ENCODE measurements at regions not wholly inside any gene's neighbourhood (a gene's known extent, or its start where the extent isn't known, plus 50 kb on each side); places are given as distances from the start of the nearest gene placed in this dataset.

- no peak overlapping the region for H3K27ac ChIP-seq (ENCODE audit: low read length)
Observed at GRCh38 chr11:103633819-103634590, 402.4 kb upstream of the DDI1 start.

GRCh38 chr11:103636232-103636631 lies 400.2 kb upstream of the DDI1 start:
- POLR2A ChIA-PET: no interaction called here
- Histone ChIP-seq H3K27ac (ENCODE audit: low read length) (no peak overlapping the region), H3K4me1 (ENCODE audit: control insufficient read depth, insufficient read depth, low read length) (no peaks in the 10 kb centered on the region), H3K9me3 (ENCODE audit: control insufficient read depth, insufficient read depth, low read depth, low read length) (no peaks in the 10 kb centered on the region), H3K27me3 (ENCODE audit: control insufficient read depth, insufficient read depth, low read length) (no peaks in the 10 kb centered on the region), H3K4me3 (ENCODE audit: low read depth in 2 of 2, low read length in 2 of 2) (no peak overlapping the region), H3K36me3 (ENCODE audit: control insufficient read depth, insufficient read depth, low read length) (no peaks in the 10 kb centered on the region; the same call in 1 of the 2 replicates)
- ATAC-seq (no peak), DNase-seq (ENCODE audit: low read depth, low spot score) (no peak)
- intact Hi-C loops (cut with micrococcal nuclease; ENCODE audit: unreplicated experiment): no loop called here
- TF ChIP-seq POLR2AphosphoS5 (IDR thresholded peaks at IDR 0.05; ENCODE audit: low read depth, low read length) (no peak), TCF7L2 (IDR thresholded peaks at IDR 0.05; ENCODE audit: low read depth, low read length) (no peak), CTCF (IDR thresholded peaks at IDR 0.05) (no peak), SIN3A (IDR thresholded peaks at IDR 0.05; ENCODE audit: borderline replicate concordance, insufficient read depth, low read depth, low read length) (no peak), REST (IDR thresholded peaks at IDR 0.05; ENCODE audit: insufficient read depth in 1 of 2, low read depth in 2 of 2, low read length in 1 of 2) (no peak)
- no TSS peak for BruUV-seq (replicated peaks)
- in situ Hi-C loops (cut with HindIII; ENCODE audit: low pct_unique_long_range_greater_than_20kb, low sequenced_read_pairs): no loop called here
- CTCF ChIA-PET: no interaction called here

More at GRCh38 chr11:103633819-103634590, 402.4 kb upstream of the DDI1 start:
- in situ Hi-C loops (cut with HindIII; ENCODE audit: low pct_unique_long_range_greater_than_20kb, low sequenced_read_pairs): no loop called here
- Histone ChIP-seq H3K4me1 (ENCODE audit: control insufficient read depth, insufficient read depth, low read length) (no peaks in the 10 kb centered on the region), H3K9me3 (ENCODE audit: control insufficient read depth, insufficient read depth, low read depth, low read length) (no peaks in the 10 kb centered on the region), H3K4me3 (ENCODE audit: low read depth in 2 of 2, low read length in 2 of 2) (no peak overlapping the region), H3K27me3 (ENCODE audit: control insufficient read depth, insufficient read depth, low read length) (no peaks in the 10 kb centered on the region), H3K36me3 (ENCODE audit: control insufficient read depth, insufficient read depth, low read length) (no peaks in the 10 kb centered on the region)
- intact Hi-C loops (cut with micrococcal nuclease; ENCODE audit: unreplicated experiment): no loop called here
- ChIA-PET CTCF (no interaction called here), POLR2A (no interaction called here)
- DNase-seq (ENCODE audit: low read depth, low spot score) (no peak), ATAC-seq (no peak)
- TF ChIP-seq SIN3A (IDR thresholded peaks at IDR 0.05; ENCODE audit: borderline replicate concordance, insufficient read depth, low read depth, low read length): no peak
- no peak for TF ChIP-seq REST (IDR thresholded peaks at IDR 0.05; ENCODE audit: insufficient read depth in 1 of 2, low read depth in 2 of 2, low read length in 1 of 2)
- TF ChIP-seq CTCF (IDR thresholded peaks at IDR 0.05): no peak
- TF ChIP-seq POLR2AphosphoS5 (IDR thresholded peaks at IDR 0.05; ENCODE audit: low read depth, low read length): no peak
- TF ChIP-seq TCF7L2 (IDR thresholded peaks at IDR 0.05; ENCODE audit: low read depth, low read length): no peak
- no TSS peak for BruUV-seq (replicated peaks)
